GM20431 (cell line): ENCODE measurements at regions not wholly inside any gene's neighbourhood (a gene's known extent, or its start where the extent isn't known, plus 50 kb on each side); places are given as distances from the start of the nearest gene placed in this dataset.

Experiments
- in situ Hi-C: fragments of 300-500 bp; cut with MseI, MboI; formaldehyde crosslinking; loops from one replicate; pipeline ENCODE4 v1.15.0; 2020; ENCODE audit warnings: low sequenced_read_pairs; ENCODE audit not compliant: unreplicated experiment

GRCh38 chr17:79457889-79458288 lies 153.0 kb downstream of the RBFOX3 start:
- in situ Hi-C loops, result no loop called here

GRCh38 chr17:79457376-79457775 lies 153.5 kb downstream of the RBFOX3 start:
- in situ Hi-C loops, result no loop called here

- in situ Hi-C loops, result no loop called here
Observed at GRCh38 chr17:79455636-79456035, 155.2 kb downstream of the RBFOX3 start.

GRCh38 chr17:79454826-79455225 lies 156.0 kb downstream of the RBFOX3 start:
- in situ Hi-C loops, result no loop called here

- in situ Hi-C loops, result no loop called here
Observed at GRCh38 chr17:79453481-79453880, 157.4 kb downstream of the RBFOX3 start.

- in situ Hi-C loops, result no loop called here
Observed at GRCh38 chr17:79452706-79453105, 158.1 kb downstream of the RBFOX3 start.

GRCh38 chr17:79451167-79451566 lies 159.7 kb downstream of the RBFOX3 start:
- in situ Hi-C loops, result no loop called here

- in situ Hi-C loops, result no loop called here
Observed at GRCh38 chr17:79446399-79447009, 164.3 kb downstream of the RBFOX3 start.

GRCh38 chr17:79444198-79444597 lies 166.7 kb downstream of the RBFOX3 start:
- in situ Hi-C loops, result no loop called here

GRCh38 chr17:79443026-79443425 lies 167.8 kb downstream of the RBFOX3 start:
- in situ Hi-C loops, result no loop called here

- in situ Hi-C loops, result no loop called here
Observed at GRCh38 chr17:79441356-79442160, 169.3 kb downstream of the RBFOX3 start.

- in situ Hi-C loops, result no loop called here
Observed at GRCh38 chr17:79440251-79440650, 170.6 kb downstream of the RBFOX3 start.

- in situ Hi-C loops, result no loop called here
Observed at GRCh38 chr17:79439493-79439892, 171.4 kb downstream of the RBFOX3 start.

GRCh38 chr17:79438546-79439334 lies 172.1 kb downstream of the RBFOX3 start:
- in situ Hi-C loops, result no loop called here

GRCh38 chr17:79438058-79438457 lies 172.8 kb downstream of the RBFOX3 start:
- in situ Hi-C loops, result no loop called here

- in situ Hi-C loops, result no loop called here
Observed at GRCh38 chr17:79437081-79437480, 173.8 kb downstream of the RBFOX3 start.

GRCh38 chr17:79435962-79436361 lies 174.9 kb downstream of the RBFOX3 start:
- in situ Hi-C loops, result no loop called here

- in situ Hi-C loops, result no loop called here
Observed at GRCh38 chr17:79435296-79435695, 175.6 kb downstream of the RBFOX3 start.

GRCh38 chr17:79434215-79434614 lies 176.6 kb downstream of the RBFOX3 start:
- in situ Hi-C loops, result no loop called here

GRCh38 chr17:79433379-79433778 lies 177.5 kb downstream of the RBFOX3 start:
- in situ Hi-C loops, result no loop called here

- in situ Hi-C loops, result no loop called here
Observed at GRCh38 chr17:79431175-79431574, 179.7 kb downstream of the RBFOX3 start.
